Liver (tissue), 3 donors: ENCODE measurements at regions not wholly inside any gene's neighbourhood (a gene's known extent, or its start where the extent isn't known, plus 50 kb on each side); places are given as distances from the start of the nearest gene placed in this dataset.

Experiments
- MAX ChIP-seq: IDR thresholded peaks from 2 replicates; pipeline ENCODE4 v1.6.1; 2016; ENCODE audit warnings: antibody characterized with exemption
- RAD21 ChIP-seq, 2 donors: IDR thresholded peaks; 2 replicates each; pipeline ENCODE4 v1.6.1; 2016; ENCODE audit warnings: antibody characterized with exemption in 2 of 2, mild to moderate bottlenecking in 2 of 2
- TF ChIP-seq, protein P1 (sequence below): fragments of 150-350 bp; IDR thresholded peaks from 2 replicates; pipeline ENCODE4 v1.5.1; 2017; ENCODE audit warnings: improper control_type of control experiment, low read depth, low read length; ENCODE audit not compliant: missing input control
- donor health status: healthy.
- donor health status: healthy.

GRCh38 chr15:95129574-95129973, 898.2 kb downstream of the MCTP2 start:
- TF ChIP-seq RAD21 (IDR thresholded peaks at IDR 0.05) (peak in 1 of 2 donors; percentile 12), MAX (no peak)
- TF ChIP-seq, protein P1, sequence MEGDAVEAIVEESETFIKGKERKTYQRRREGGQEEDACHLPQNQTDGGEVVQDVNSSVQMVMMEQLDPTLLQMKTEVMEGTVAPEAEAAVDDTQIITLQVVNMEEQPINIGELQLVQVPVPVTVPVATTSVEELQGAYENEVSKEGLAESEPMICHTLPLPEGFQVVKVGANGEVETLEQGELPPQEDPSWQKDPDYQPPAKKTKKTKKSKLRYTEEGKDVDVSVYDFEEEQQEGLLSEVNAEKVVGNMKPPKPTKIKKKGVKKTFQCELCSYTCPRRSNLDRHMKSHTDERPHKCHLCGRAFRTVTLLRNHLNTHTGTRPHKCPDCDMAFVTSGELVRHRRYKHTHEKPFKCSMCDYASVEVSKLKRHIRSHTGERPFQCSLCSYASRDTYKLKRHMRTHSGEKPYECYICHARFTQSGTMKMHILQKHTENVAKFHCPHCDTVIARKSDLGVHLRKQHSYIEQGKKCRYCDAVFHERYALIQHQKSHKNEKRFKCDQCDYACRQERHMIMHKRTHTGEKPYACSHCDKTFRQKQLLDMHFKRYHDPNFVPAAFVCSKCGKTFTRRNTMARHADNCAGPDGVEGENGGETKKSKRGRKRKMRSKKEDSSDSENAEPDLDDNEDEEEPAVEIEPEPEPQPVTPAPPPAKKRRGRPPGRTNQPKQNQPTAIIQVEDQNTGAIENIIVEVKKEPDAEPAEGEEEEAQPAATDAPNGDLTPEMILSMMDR: no peak
